Right lobe of liver (tissue), 6 donors: ENCODE measurements at regions not wholly inside any gene's neighbourhood (a gene's known extent, or its start where the extent isn't known, plus 50 kb on each side); places are given as distances from the start of the nearest gene placed in this dataset.

Source experiments
- ATAC-seq, 4 donors: fragments of 200-7000 bp; cut with Tn5 transposase; one replicate each; pipeline ENCODE4 v1.9.1; 2020; ENCODE audit warnings: mild to moderate bottlenecking in 4 of 4, moderate library complexity in 4 of 4
- DNase-seq, 3 donors: peaks; one replicate each; pipeline ENCODE4 v3.0.0-alpha.2; 2020
- H3K27ac ChIP-seq, 3 donors: fragments of 200-600 bp; one replicate each; pipeline ENCODE4 v1.8.0; 2022
- H3K27me3 ChIP-seq, 2 donors: fragments of 200-600 bp; one replicate each; pipeline ENCODE4 v1.8.0; 2022
- H3K36me3 ChIP-seq, 4 donors: fragments of 200-600 bp; sonication (generic) in 1 of 4; one replicate each; pipeline versions ENCODE4 v1.5.1 to v1.8.0; 2017 to 2022; ENCODE audit warnings: control low read depth in 1 of 4
- H3K4me1 ChIP-seq, 4 donors: fragments of 200-600 bp; sonication (generic) in 1 of 4; one replicate each; pipeline versions ENCODE4 v1.5.1 to v1.8.0; 2017 to 2022; ENCODE audit warnings: control low read depth in 1 of 4
- H3K4me3 ChIP-seq, 3 donors: fragments of 200-600 bp; one replicate each; pipeline ENCODE4 v1.8.0; 2022
- H3K9me3 ChIP-seq, 4 donors: fragments of 200-600 bp; sonication (generic) in 1 of 4; one replicate each; pipeline versions ENCODE4 v1.5.1 to v1.8.0; 2017 to 2022; ENCODE audit warnings: control low read depth in 1 of 4
- POLR2A ChIP-seq: fragments of 450-650 bp; IDR thresholded peaks from one replicate; pipeline ENCODE4 v1.6.1; 2017; ENCODE audit warnings: antibody characterized with exemption, mild to moderate bottlenecking
- WGBS: methylation state at CpG from one replicate; pipeline ENCODE4 v1.1.6; 2018; ENCODE audit warnings: low coverage, low lambda C conversion rate; ENCODE audit not compliant: insufficient coverage; ENCODE audit errors: missing lambda C conversion rate; 5-methylcytosine and 5-hydroxymethylcytosine counted together
- intact Hi-C, 2 donors: fragments of 100-400 bp; cut with DNase I; formaldehyde crosslinking; loops; one replicate each; pipeline versions ENCODE4 v1.11.2 to v1.14.1; 2022
- TF ChIP-seq, protein P1 (sequence below), 4 donors: fragments of 200-600 bp in 3 of 4; fragments of 450-650 bp in 1 of 4; IDR thresholded peaks; one replicate each; pipeline versions ENCODE4 v1.5.1 to v1.8.0; 2016 to 2022; ENCODE audit warnings: antibody characterized with exemption in 4 of 4, mild to moderate bottlenecking in 2 of 4
- donor health status: DM: no; HTN: yes; CAD: no.
- donor health status: DM: no; HTN: no; CAD: no.
- donor health status: DM: no; HTN: no; CAD: no.
- donor health status: DM: no; HTN: yes; CAD: no.
- donor health status: DM: no; HTN: yes; CAD: no.

DNA sequence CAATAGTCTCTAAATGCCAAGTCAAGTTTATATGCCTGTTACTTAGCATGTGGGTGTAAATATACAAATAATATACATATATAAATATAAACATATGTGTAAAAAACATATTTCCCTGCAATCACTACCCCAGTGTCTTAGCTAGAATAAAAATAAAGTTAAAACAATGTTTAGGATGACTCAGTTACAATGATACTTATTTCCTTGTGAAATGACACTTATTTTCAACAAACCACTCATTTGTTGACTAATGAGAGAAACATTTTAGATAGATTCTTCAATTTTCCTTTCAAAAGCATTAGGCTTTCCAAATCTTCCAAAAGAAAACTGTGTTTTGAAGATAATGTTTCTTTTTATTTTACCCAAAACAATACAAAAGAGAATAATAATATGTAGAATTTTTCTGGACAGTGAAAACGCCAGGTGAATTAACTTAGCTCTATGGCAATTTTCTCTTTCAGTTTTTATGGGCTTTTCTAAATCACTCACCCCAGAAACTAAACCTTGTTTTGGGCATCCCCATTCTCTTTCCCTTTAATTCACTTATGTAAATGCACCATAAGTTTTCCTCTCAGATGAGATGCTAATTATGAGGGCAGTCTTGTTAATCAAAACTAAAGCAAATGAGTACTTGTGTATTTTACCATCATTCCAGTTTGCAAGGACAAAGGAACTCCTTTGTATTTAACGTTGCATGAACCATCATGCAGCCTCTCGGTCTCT is 465.9 kb downstream of the BCAT1 start:
- TF ChIP-seq, protein P1, sequence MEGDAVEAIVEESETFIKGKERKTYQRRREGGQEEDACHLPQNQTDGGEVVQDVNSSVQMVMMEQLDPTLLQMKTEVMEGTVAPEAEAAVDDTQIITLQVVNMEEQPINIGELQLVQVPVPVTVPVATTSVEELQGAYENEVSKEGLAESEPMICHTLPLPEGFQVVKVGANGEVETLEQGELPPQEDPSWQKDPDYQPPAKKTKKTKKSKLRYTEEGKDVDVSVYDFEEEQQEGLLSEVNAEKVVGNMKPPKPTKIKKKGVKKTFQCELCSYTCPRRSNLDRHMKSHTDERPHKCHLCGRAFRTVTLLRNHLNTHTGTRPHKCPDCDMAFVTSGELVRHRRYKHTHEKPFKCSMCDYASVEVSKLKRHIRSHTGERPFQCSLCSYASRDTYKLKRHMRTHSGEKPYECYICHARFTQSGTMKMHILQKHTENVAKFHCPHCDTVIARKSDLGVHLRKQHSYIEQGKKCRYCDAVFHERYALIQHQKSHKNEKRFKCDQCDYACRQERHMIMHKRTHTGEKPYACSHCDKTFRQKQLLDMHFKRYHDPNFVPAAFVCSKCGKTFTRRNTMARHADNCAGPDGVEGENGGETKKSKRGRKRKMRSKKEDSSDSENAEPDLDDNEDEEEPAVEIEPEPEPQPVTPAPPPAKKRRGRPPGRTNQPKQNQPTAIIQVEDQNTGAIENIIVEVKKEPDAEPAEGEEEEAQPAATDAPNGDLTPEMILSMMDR (IDR thresholded peaks at IDR 0.05): no peak
- TF ChIP-seq POLR2A: no peak

GRCh38 chr12:24482044-24482443 is 466.9 kb downstream of the BCAT1 start:
- H3K4me1 ChIP-seq: no peaks in the 10 kb centered on the region
- TF ChIP-seq, protein P1 (IDR thresholded peaks at IDR 0.05): no peak
- TF ChIP-seq POLR2A: no peak
- intact Hi-C loops: no loop called here
- WGBS: 89% methylated on average over 3 of the region's 3 CpGs
- no peak overlapping the region for H3K27ac ChIP-seq
- no peaks in the 10 kb centered on the region for H3K27me3 ChIP-seq
- no peaks in the 10 kb centered on the region for H3K36me3 ChIP-seq
- ATAC-seq: no peak
- no peak for DNase-seq
- no peaks in the 10 kb centered on the region for H3K9me3 ChIP-seq
- no peak overlapping the region for H3K4me3 ChIP-seq

More for the DNA sequence above, 465.9 kb downstream of the BCAT1 start:
- H3K4me1 ChIP-seq: peaks cover 0 to 1% (median 0%) of the 10 kb centered on the region in 4 donors
- H3K36me3 ChIP-seq: no peaks in the 10 kb centered on the region
- no peak overlapping the region for H3K4me3 ChIP-seq
- no peak for DNase-seq
- no peaks in the 10 kb centered on the region for H3K27me3 ChIP-seq
- no peaks in the 10 kb centered on the region for H3K9me3 ChIP-seq
- 45% methylated on average over 2 of the region's 3 CpGs for WGBS
- no peak for ATAC-seq
- intact Hi-C loops: no loop called here
- H3K27ac ChIP-seq: no peak overlapping the region

- peaks cover 0 to 2% (median under 1%) of the 10 kb centered on the region in 4 donors for H3K4me1 ChIP-seq
- ATAC-seq: no peak
- no peaks in the 10 kb centered on the region for H3K36me3 ChIP-seq
- no peak for TF ChIP-seq POLR2A
- TF ChIP-seq, protein P1 (IDR thresholded peaks at IDR 0.05): no peak
- intact Hi-C loops: no loop called here
- H3K27ac ChIP-seq: no peak overlapping the region
- H3K27me3 ChIP-seq: no peaks in the 10 kb centered on the region
- WGBS: 72% methylated on average over 5 of the region's 5 CpGs
- H3K9me3 ChIP-seq: no peaks in the 10 kb centered on the region
- no peak overlapping the region for H3K4me3 ChIP-seq
- no peak for DNase-seq
These were observed 468.0 kb downstream of the BCAT1 start for GRCh38 chr12:24480766-24481449.

GRCh38 chr12:24479131-24479530 is 469.8 kb downstream of the BCAT1 start:
- Histone ChIP-seq H3K9me3 (no peaks in the 10 kb centered on the region), H3K27me3 (no peaks in the 10 kb centered on the region), H3K36me3 (no peaks in the 10 kb centered on the region), H3K27ac (no peak overlapping the region), H3K4me1 (peaks cover 0 to 9% (median 3%) of the 10 kb centered on the region in 4 donors), H3K4me3 (no peak overlapping the region)
- ATAC-seq (no peak), DNase-seq (no peak)
- 83% methylated on average over 5 of the region's 5 CpGs for WGBS
- TF ChIP-seq, protein P1 (IDR thresholded peaks at IDR 0.05): no peak
- TF ChIP-seq POLR2A: no peak
- intact Hi-C loops: no loop called here
